HG03095 (cell line): ENCODE measurements at regions not wholly inside any gene's neighbourhood (a gene's known extent, or its start where the extent isn't known, plus 50 kb on each side); places are given as distances from the start of the nearest gene placed in this dataset.
A peak's percentile ranks its signal among the peaks of the same experiment; 100 is the strongest.

Source experiments
- ATAC-seq: cut with Tn5 transposase; IDR thresholded peaks from one replicate; pipeline ENCODE4 v1.9.1; 2021; ENCODE audit warnings: moderate library complexity; ENCODE audit not compliant: unreplicated experiment

DNA sequence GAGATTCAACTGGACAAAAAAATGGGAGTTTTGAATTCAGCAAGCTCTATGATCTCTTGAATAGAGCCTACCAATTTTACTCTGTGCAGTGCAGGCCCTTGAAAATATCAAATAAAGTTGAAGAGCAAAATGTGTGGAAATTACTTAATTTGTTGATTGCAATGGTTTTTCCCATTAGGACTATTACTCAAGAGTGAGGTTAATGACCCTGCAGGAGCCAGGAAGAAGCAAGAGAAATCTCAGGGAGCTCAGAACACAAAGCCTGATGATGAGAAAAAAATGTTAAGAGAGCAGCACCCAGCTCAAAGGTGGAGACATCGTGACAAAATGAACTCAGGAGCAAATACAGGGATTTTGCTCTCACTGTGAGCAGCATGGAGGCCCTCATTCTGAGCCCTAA is 337.6 kb upstream of the TRIB2 start:
- no peak for ATAC-seq

DNA sequence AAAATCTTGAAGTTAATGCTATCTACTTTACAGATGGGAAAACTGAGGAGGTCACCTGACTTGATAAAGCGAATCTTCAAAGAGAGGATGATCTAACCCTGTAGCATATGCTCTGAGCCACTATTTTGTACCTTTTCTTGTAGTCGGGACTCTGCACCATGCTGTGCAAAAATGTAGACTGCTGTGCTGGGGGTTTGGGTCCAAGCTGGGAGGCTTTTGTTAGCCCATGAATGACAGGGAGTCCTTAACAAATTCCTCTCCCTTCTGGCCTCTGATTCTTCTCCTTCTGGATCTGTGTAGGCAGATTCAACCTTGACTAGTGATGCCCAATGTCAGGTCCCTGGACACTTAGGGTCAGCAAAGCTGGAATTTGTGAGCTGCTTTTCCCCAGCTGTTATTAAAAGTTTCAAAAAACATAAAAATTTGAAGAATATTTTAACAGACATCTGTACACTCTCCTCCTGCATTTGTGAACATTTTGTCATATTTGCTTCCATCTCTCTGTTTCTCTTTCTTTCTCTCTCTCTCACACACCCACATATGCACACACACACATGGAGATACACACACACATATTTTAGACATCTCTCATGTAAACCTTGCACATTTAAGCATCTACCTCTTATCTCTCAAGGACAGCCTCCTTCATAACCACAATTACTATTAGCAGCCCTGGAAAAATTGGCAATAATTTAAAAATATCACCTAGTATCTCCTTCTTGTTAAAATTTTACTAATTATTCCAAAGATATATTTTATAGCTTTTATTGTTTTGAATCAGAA is 335.0 kb upstream of the TRIB2 start:
- no peak for ATAC-seq

GRCh38 chr2:12382366-12382765 is 334.4 kb upstream of the TRIB2 start:
- ATAC-seq: no peak

- ATAC-seq: no peak
Observed at GRCh38 chr2:12389344-12390045, 327.2 kb upstream of the TRIB2 start.

- ATAC-seq: no peak
Observed at GRCh38 chr2:12391116-12391515, 325.6 kb upstream of the TRIB2 start.

DNA sequence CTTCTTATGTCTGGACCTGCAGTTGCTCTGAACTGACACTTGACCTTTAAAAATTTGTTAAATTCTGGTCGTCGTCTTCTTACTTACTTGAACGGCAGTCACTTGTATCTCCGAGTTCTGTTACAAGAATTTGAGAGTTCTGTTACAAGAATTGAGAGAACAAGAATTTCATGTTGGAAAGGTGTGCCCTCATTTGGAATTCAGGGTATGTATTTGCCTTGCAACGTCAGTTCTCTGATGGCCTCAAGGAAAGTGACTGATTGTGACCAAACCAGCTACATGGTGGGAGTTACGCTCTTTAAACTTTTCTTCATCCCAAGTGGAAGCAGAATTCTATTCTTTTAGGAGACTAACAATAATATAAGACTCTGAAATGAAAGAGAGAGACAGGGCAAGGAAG is 320.0 kb upstream of the TRIB2 start:
- no peak for ATAC-seq

GRCh38 chr2:12397854-12398253 is 318.9 kb upstream of the TRIB2 start:
- ATAC-seq: no peak

DNA sequence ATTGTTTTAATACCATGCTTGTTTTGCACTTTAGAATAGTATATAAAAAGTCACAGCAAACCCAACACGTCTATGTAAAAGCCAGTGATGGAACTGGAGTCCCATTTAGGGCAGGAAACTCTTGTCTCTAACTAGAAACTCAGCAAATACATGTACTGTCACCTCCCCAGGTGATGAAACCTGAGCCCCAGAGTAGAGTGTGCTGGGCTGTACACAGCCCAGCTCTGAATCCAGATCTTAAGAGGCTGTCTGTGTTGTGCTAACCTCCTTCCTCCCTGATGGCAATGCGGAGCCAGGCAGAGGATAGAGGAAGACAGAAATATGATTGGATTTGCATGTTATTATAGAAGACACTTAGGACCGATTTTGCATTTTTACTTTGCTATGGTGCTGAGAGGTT is 317.5 kb upstream of the TRIB2 start:
- no peak for ATAC-seq

DNA sequence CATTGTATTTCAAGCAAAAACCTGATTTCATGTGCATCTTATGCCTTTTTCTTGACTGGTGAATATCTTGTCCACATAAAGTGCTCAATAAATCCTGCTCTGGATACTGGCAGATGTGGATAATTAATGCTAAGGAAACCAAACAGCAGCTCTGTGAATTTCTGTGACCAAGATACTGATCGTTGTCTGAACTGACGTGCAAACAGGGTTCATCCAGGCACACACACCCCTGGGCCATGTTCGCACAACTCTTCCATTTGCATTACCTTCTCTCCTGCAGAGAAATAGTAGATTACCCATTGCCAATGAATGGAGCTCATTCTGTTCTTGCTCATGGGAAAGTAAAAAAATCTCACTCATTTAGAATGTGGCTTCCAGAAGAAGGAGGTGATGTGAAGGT is 316.2 kb upstream of the TRIB2 start:
- no peak for ATAC-seq

GRCh38 chr2:12402440-12403139 is 314.1 kb upstream of the TRIB2 start:
- ATAC-seq: no peak

DNA sequence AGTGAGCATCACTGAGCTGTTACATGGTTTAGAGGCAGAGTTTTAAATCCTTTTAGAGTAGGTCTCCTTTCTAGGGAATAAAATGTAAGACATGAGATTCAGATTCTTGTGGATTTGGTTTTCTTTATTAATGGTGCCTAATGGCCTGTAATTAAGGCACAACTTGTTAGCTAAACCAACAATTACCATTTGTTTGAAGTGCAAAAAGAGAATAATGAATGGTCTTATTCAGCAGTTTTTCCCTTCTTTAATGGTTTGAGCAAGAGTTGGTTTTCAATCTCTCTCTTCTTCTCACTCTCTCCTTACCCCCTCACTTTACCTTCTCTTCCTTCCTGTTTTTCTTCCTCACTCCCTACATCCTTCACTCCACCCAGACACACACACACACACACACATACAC is 312.2 kb upstream of the TRIB2 start:
- no peak for ATAC-seq

DNA sequence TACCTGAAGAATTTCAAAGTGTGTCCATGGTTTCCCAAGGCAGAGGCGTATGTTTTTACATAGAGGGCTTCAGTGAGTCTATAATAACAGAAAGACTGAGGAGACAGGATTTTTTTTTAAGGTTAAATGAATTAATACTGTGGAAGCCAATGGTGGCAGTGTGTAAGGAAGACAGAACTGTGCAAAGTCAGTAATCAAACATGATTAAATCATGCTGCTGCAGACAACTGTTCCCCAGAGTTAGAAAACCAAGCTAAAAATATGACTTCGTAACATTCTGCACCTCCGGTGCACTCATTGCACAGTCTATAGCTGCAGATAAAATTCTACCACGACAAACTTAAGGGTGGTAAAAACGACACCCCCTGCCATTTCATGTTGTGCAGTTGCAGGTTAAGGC is 309.6 kb upstream of the TRIB2 start:
- ATAC-seq: no peak

DNA sequence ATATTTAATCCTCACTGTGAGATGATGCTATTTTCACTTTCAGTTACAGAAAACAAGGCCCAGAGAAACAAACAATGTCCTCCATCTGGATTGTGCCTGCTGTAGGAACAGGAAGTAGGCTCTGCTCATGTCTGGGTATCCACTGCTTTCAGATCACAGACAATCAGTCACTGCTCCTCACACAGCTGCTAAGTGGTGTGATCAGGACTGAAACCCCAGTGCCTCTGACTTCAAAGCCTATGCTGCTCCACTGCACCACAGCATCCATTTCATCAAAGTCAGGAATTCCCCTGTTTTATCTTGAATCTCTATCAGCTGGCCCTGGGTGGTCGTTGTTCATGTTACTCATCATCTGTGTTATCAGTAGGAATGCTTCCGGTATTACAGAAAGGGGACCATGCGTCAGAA is 303.8 kb upstream of the TRIB2 start:
- ATAC-seq: peak; percentile 93

DNA sequence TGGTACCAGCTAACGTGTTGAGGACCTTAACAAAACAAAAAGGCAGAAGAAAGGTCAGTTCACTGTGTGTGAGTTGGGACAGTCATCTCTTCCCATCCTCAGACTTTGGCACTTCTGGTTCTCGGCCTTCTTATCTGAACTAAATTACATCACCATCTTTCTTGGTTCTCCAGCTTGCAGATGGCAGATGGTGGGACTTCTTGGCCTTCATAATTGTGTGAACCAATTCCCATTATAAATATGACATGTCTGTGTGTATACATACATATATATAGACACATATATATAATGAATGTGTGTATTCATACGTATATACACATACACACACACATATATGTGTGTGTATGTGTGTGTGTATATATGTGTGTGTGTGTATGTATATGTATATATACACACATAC is 301.2 kb upstream of the TRIB2 start:
- ATAC-seq: no peak

DNA sequence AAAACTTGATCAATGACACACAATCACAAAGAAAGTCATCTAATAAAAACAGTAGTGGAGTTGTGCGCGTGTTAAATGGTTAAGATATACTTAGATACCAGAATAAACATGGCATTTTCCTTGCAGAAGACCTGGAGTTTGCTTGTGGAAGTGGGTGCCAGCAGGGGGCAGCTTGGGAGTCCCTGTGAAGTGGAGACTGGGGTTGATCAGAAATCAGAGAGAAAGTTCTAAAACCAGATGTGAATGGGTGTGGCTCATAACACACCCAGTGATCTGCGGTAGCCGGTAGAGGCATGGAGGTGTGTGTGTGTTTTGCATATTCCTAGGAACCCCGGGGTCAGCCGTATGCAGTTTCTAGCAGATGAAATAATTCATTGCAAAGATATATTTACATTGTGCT is 300.1 kb upstream of the TRIB2 start:
- no peak for ATAC-seq

- ATAC-seq: no peak
Observed at GRCh38 chr2:12417786-12418185, 298.9 kb upstream of the TRIB2 start.

GRCh38 chr2:12419803-12420202 is 296.9 kb upstream of the TRIB2 start:
- no peak for ATAC-seq

GRCh38 chr2:12421046-12421445 is 295.7 kb upstream of the TRIB2 start:
- ATAC-seq: no peak

DNA sequence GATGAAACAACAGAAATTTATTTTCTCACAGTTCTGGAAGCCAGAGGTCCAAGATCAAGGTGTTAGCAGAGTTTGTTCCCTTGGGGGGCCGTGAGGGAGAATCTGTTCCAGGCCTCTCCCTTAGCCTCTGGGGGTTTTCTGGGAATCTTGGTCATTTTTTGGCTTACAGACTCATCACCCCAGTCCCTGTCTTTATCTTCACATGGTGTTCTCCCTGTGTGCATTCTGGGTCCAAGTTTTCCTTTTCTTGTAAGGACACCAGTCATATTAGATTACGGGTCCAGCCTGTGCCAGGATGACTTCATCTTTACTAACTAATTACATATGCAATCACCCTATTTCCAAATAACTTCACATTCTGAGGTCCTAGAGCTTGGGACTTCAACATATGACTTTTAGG is 292.5 kb upstream of the TRIB2 start:
- ATAC-seq: no peak

- no peak for ATAC-seq
Observed at GRCh38 chr2:12424809-12425208, 291.9 kb upstream of the TRIB2 start.

- ATAC-seq: no peak
Observed at GRCh38 chr2:12428324-12428723, 288.4 kb upstream of the TRIB2 start.

GRCh38 chr2:12428786-12429185 is 287.9 kb upstream of the TRIB2 start:
- no peak for ATAC-seq
